Subcutaneous abdominal adipose tissue (tissue), 5 donors: ENCODE measurements at regions not wholly inside any gene's neighbourhood (a gene's known extent, or its start where the extent isn't known, plus 50 kb on each side); places are given as distances from the start of the nearest gene placed in this dataset.

Experiments
- H3K27ac ChIP-seq: one replicate; pipeline ENCODE4 v1.7.0; 2013; ENCODE audit warnings: low read depth, mild to moderate bottlenecking, inconsistent platforms, low read length, moderate library complexity
- H3K27me3 ChIP-seq, 5 donors: one replicate each; pipeline ENCODE4 v1.7.0; 2013; ENCODE audit warnings: low read length in 5 of 5, inconsistent platforms in 1 of 5; ENCODE audit not compliant: control insufficient read depth in 5 of 5, insufficient read depth in 4 of 5
- H3K36me3 ChIP-seq, 5 donors: one replicate each; pipeline ENCODE4 v1.7.0; 2013; ENCODE audit warnings: low read length in 5 of 5; ENCODE audit not compliant: control insufficient read depth in 5 of 5, insufficient read depth in 5 of 5
- H3K4me1 ChIP-seq, 5 donors: one replicate each; pipeline ENCODE4 v1.7.0; 2013; ENCODE audit warnings: low read length in 5 of 5, mild to moderate bottlenecking in 3 of 5, moderate library complexity in 1 of 5; ENCODE audit not compliant: control insufficient read depth in 5 of 5, insufficient read depth in 5 of 5
- H3K4me3 ChIP-seq, 5 donors: one replicate each; pipeline ENCODE4 v1.7.0; 2013; ENCODE audit warnings: low read length in 5 of 5, low read depth in 1 of 5
- H3K9ac ChIP-seq, 5 donors: one replicate each; pipeline ENCODE4 v1.7.0; 2013; ENCODE audit warnings: low read length in 5 of 5, mild to moderate bottlenecking in 4 of 5, moderate library complexity in 3 of 5
- H3K9me3 ChIP-seq, 5 donors: one replicate each; pipeline ENCODE4 v1.7.0; 2013; ENCODE audit warnings: low read length in 5 of 5; ENCODE audit not compliant: control insufficient read depth in 5 of 5
- donor health status: healthy.
- donor health status: healthy.
- donor health status: healthy.
- donor health status: healthy.
- donor health status: healthy.

DNA sequence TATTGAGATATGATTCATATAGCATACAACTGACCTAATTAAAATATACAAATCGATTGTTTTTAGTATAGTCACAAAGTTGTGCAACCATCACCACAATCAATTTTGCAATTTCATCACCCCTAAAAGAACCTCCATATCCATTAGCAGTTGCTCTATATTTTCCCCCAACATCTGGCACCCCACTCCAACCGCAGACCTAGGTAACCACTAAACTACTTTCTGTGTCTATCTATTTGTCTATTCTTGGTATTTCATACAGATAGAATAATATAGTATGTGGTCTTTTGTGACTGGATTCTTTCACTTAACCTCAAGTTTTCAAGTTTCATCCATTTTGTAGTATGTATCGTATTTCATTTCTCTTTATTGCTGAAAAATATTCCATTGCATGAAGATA lies 126.0 kb upstream of the CRY1 start:
- H3K27ac ChIP-seq: no peak overlapping the region
- H3K36me3 ChIP-seq: no peaks in the 10 kb centered on the region
- H3K9me3 ChIP-seq: no peaks in the 10 kb centered on the region
- no peak overlapping the region for H3K4me3 ChIP-seq
- no peaks in the 10 kb centered on the region for H3K4me1 ChIP-seq
- peaks cover 0 to 6% (median 5%) of the 10 kb centered on the region in 5 donors for H3K27me3 ChIP-seq
- no peak overlapping the region for H3K9ac ChIP-seq

DNA sequence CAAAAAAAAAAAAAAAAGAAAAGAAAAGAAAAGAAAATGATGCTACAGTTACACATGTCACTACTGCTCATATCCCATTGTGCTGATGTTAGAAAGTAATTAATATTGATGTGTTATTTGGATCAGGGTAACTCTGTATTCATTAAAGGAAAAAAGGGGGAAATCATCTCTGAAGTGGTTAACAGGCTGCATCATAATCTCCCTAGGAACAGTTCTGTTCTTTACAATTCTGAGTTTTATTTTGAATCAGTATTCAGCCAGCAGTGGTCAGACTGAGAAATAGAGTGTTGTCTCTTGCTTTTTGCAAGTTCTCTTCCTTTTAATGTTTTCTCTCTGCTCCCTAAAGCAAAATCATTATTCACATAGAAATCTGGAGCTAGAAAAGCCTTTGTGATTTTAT lies 128.6 kb upstream of the CRY1 start:
- no peak overlapping the region for H3K4me3 ChIP-seq
- H3K9ac ChIP-seq: no peak overlapping the region
- no peak overlapping the region for H3K27ac ChIP-seq
- H3K27me3 ChIP-seq: peaks cover 0 to 9% (median 5%) of the 10 kb centered on the region in 5 donors
- H3K9me3 ChIP-seq: peaks cover 0 to 2% (median 0%) of the 10 kb centered on the region in 5 donors
- H3K36me3 ChIP-seq: no peaks in the 10 kb centered on the region
- H3K4me1 ChIP-seq: no peaks in the 10 kb centered on the region

GRCh38 chr12:107223821-107224220 lies 130.5 kb upstream of the CRY1 start:
- H3K27me3 ChIP-seq: peaks cover 0 to 9% (median 5%) of the 10 kb centered on the region in 5 donors
- H3K9ac ChIP-seq: no peak overlapping the region
- peaks cover 0 to 2% (median 0%) of the 10 kb centered on the region in 5 donors for H3K9me3 ChIP-seq
- H3K36me3 ChIP-seq: no peaks in the 10 kb centered on the region
- H3K27ac ChIP-seq: no peak overlapping the region
- no peak overlapping the region for H3K4me3 ChIP-seq
- no peaks in the 10 kb centered on the region for H3K4me1 ChIP-seq

GRCh38 chr12:107225635-107226034 lies 132.3 kb upstream of the CRY1 start:
- Histone ChIP-seq H3K27ac (no peak overlapping the region), H3K9ac (no peak overlapping the region), H3K4me3 (no peak overlapping the region), H3K9me3 (peaks cover 0 to 2% (median 0%) of the 10 kb centered on the region in 5 donors), H3K36me3 (no peaks in the 10 kb centered on the region), H3K4me1 (no peaks in the 10 kb centered on the region), H3K27me3 (peaks cover 0 to 11% (median 5%) of the 10 kb centered on the region in 5 donors)

DNA sequence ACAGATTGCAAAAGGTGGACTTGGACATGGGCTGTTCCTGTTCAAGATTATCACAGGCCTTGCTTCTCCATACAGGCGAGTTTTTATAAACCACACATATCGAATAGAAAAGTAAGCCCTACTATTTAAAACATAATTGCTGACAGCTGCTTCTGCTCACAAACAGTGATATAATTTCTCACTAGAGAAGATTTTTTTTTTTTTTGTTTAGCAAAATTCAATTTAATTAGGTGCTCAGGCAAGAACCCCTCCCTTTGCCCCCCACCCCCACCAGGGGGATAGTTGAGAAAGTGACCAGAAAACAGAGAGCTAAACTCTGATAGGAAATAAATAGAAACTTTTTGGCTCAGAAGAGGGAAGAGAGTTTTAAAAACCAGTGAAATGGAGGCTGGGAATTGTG lies 132.8 kb upstream of the CRY1 start:
- H3K9ac ChIP-seq: no peak overlapping the region
- H3K4me3 ChIP-seq: no peak overlapping the region
- peaks cover 0 to 11% (median 5%) of the 10 kb centered on the region in 5 donors for H3K27me3 ChIP-seq
- H3K36me3 ChIP-seq: no peaks in the 10 kb centered on the region
- no peak overlapping the region for H3K27ac ChIP-seq
- H3K4me1 ChIP-seq: no peaks in the 10 kb centered on the region
- peaks cover 0 to 2% (median 0%) of the 10 kb centered on the region in 5 donors for H3K9me3 ChIP-seq

DNA sequence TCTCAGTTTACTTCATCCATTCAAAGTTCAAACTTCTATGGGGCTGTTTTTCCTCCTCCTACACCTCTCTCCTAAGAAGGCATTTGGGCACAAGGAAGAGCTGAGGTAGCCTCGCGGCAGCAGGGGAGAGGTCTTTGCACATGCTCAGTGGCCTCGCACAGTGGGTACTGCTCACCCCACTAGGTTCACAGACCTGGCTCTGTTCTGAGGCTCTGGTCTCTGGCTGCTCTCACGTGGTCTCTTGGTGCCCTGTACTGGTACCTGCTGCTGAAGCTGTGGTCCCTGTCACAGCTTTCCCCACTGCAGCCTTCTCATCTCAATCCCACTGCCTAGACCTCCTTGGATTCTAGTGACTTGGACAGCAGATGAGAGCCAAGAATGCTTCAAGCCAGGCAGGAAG lies 134.7 kb upstream of the CRY1 start:
- H3K27me3 ChIP-seq: peaks cover 0 to 6% (median 4%) of the 10 kb centered on the region in 5 donors
- H3K27ac ChIP-seq: no peak overlapping the region
- no peak overlapping the region for H3K9ac ChIP-seq
- H3K4me3 ChIP-seq: no peak overlapping the region
- no peaks in the 10 kb centered on the region for H3K4me1 ChIP-seq
- no peaks in the 10 kb centered on the region for H3K36me3 ChIP-seq
- peaks cover 0 to 2% (median 0%) of the 10 kb centered on the region in 5 donors for H3K9me3 ChIP-seq

DNA sequence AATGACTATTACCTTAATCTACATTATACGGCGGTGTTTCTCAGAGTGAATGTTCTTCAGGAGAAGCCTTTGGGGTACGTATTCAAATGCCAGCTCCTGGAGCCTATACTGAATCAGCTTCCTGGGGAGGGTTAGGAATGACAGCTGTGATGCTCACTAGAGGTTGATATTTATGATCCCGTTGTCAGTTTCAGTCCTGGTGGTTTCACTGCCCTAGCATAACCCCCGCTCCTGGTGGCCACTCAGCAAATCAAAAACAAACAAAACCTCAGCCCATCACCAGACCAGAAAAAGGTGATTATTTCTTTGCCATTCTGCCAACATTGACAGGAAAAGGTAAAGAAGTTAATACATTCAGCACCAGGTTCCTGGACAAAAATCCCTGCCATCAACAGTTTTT lies 136.5 kb upstream of the CRY1 start:
- H3K4me3 ChIP-seq: no peak overlapping the region
- H3K9ac ChIP-seq: no peak overlapping the region
- H3K27me3 ChIP-seq: peaks cover 0 to 5% (median 3%) of the 10 kb centered on the region in 5 donors
- H3K27ac ChIP-seq: no peak overlapping the region
- H3K4me1 ChIP-seq: no peaks in the 10 kb centered on the region
- peaks cover 0 to 2% (median 0%) of the 10 kb centered on the region in 5 donors for H3K9me3 ChIP-seq
- no peaks in the 10 kb centered on the region for H3K36me3 ChIP-seq

DNA sequence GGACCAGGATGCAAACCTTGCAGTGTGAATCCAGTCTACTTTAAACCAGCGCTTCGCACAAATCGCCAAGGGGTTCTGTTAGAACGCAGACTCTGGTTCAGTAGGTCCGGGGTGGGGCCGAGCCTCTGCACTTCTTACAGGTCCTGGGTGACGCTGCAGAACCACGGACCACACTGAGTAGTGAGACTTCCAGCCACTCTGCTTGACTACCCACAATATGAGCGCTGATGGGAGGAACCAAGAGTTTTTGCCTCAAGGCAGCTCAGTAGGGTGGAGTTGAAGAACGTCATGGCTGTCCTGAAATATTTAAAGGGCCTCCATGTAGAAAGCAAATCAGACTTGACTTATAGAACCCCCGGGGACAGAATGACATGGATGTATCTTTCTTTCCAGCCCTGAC lies 138.0 kb upstream of the CRY1 start:
- H3K27ac ChIP-seq: no peak overlapping the region
- no peaks in the 10 kb centered on the region for H3K9me3 ChIP-seq
- H3K4me1 ChIP-seq: no peaks in the 10 kb centered on the region
- H3K36me3 ChIP-seq: no peaks in the 10 kb centered on the region
- H3K27me3 ChIP-seq: peaks cover 0 to 8% (median 5%) of the 10 kb centered on the region in 5 donors
- H3K9ac ChIP-seq: no peak overlapping the region
- no peak overlapping the region for H3K4me3 ChIP-seq

DNA sequence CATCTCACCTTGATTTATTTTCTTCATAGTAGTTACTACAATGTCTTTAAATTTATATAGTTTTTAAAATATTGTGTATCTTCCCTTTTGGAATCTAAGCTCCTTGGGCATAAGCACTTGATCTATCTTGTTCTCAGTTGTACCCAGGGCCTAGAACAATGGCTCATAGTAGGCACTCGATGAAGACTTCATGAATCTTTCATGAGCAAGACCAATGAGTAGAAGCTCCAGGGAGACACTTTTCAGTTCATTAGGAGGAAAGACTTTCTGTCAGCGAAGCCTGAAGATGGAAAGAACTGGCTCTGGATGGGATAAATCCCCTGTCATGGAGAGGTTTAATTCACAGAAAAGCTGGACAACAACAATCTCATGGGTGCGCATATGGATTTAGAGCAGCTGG lies 140.2 kb upstream of the CRY1 start:
- H3K4me1 ChIP-seq: no peaks in the 10 kb centered on the region
- H3K27me3 ChIP-seq: peaks cover 0 to 15% (median 5%) of the 10 kb centered on the region in 5 donors
- no peak overlapping the region for H3K27ac ChIP-seq
- H3K36me3 ChIP-seq: no peaks in the 10 kb centered on the region
- H3K4me3 ChIP-seq: no peak overlapping the region
- H3K9ac ChIP-seq: no peak overlapping the region
- no peaks in the 10 kb centered on the region for H3K9me3 ChIP-seq

DNA sequence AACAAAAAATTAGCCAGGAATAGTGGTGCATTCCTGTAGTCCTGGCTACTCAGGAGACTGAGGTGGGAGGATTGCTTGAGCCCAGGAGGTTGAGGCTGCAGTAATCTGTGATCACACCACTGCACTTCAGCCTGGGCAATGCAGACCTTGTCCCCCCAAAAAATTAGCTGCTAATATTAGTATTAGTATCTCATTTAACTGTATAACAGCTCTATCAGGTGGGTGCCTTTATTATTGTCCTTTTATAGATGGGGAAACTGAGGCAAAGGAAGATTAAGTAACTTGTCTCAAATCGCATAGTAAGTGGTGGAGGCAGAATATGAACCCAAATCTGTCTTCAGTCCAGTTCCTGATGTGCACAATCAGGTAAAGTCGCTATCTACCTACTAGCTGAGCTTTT lies 142.3 kb upstream of the CRY1 start:
- H3K9me3 ChIP-seq: no peaks in the 10 kb centered on the region
- no peaks in the 10 kb centered on the region for H3K36me3 ChIP-seq
- H3K27me3 ChIP-seq: peaks cover 0 to 15% (median 5%) of the 10 kb centered on the region in 5 donors
- no peaks in the 10 kb centered on the region for H3K4me1 ChIP-seq
- no peak overlapping the region for H3K9ac ChIP-seq
- H3K27ac ChIP-seq: no peak overlapping the region
- no peak overlapping the region for H3K4me3 ChIP-seq
